DMS79 treated with DMSO at 0.1 percent for 48 hours (cell line): ENCODE measurements at regions not wholly inside any gene's neighbourhood (a gene's known extent, or its start where the extent isn't known, plus 50 kb on each side); places are given as distances from the start of the nearest gene placed in this dataset.

Source experiments
- DNase-seq: peaks from one replicate; lab custom pipeline; 2025; lab: John Stamatoyannopoulos, UW

DNA sequence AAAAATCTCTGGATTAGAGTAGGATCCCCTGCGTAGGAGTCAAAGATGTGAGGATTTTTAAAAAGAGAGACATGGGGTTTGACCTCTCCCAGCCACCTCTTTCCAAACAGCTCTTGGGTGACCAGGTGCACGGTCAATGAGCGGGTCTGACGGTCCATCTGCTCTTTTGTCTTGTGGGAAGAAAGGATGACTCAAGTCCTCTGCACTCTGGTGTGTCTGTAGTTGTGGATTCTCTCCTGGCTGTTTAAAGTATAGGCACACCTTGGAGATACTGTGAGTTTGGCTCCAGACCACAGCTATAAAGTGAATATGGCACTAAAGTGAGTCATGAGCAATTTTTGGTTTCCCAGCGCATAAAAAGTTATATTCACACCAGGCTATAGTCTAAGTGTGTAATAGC, 209.8 kb downstream of the BMP7 start:
- DNase-seq, result no peak

DNA sequence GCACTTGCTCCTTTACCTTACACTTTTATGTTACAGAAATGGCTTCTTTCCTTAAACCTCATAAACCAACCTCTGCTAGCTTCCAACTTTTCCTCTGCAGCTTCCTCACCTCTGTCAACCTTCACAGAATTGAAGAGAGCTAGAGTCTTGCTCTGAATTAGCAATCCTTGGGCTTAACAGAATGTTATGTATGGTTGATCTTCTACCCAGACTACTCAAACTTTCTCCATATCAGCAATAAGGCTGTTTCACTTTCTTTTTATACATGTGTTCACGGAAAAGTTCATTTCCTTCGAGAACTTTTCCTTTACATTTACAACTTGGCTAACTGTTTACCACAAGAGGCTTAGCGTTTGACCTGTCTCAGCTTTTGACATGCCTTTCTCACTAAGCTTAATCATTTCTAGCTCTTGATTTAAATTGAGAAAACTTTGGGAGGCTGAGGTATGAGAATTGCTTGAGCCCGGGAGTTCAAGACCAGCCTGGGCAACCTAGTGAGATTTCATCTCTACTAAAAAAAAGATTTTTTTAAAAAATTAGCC, 207.3 kb downstream of the BMP7 start:
- DNase-seq, result no peak

DNA sequence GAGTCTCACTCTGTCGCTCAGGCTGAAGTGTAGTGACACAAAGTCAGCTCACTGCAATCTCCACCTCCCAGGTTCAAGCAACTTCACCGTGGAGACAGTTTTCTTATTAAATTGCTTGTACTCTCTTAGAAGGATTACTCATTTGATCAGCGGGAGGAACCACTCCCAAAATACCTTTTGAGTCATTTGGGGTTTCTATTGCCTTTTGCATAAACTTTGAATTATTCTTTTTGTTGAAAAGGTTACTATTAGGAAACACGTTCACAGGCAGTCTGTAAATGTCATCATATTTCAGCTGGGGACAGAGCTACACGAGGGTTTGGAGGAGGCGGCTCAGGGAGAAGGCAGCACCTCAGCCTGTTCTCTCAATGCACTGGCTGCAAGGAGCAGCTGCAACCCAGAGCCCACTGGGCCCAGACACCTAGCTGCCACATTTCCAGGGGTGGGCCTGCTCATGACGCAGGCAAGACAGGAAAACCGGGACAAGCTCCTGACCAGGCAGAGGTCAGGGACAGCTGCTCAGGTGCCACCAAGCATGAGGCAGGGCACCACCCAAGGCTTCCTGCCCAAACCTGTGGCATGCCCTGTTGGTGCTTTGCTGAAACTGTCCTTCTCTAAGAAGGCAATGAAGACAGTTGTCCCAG, 205.9 kb downstream of the BMP7 start:
- DNase-seq, result no peak

DNA sequence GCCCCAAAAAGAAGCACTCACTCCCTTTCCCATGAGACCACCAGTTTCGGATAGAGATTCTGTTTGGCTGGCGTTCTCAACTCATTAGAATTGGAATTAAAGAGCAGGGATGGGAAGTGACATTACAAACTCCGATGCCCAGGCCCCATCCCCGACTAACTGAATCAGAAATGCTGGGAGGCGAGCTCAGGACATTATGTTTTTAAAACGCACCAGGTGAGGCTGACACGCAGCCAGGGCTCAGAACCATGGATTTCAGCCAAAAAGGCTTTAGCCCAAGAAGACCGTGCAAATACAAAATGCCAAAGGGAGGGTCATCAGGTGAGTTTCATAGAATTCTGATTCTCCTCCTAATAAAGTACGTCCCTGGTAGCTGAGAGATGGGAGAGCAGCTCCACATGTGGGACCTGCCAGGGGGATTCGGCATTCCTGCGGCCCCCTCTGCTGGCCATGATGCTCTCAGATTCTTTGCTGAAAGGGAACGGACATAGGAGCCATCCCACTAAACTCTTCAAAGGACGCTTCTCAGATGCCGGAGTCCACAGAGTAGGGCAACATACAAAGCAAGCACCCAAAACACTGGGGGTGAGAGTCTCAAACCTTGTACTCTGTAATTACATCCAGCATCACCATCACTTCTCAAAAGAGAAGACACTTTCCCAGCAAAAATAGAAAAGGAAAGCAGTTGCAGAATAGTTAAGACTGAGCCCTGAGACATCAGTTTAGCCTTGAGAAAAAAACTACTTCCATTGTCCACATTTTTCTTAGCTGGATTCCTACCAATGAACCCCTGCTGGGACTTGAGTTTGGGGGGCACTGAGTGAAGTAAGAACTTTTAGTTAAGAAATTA, 205.2 kb downstream of the BMP7 start:
- DNase-seq, result peak; percentile 39

DNA sequence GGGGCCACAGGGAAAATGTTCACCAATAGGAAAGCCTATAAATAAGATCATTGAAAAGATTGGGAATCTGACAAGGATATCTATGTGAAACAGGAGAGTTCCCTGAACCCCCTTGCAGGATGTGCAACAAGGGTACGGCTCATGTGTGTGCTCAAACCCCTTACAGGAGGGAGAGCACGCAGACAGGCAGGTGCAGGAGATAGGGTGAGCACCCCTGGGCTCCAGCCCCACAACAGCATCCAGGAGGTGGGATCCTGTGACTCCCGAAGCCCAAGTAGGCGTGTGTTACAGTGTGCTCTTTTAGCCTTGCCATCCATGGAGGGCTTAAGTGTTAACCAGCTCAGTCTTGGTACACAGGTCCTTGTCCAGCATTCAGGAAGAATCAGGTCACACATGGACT, 204.2 kb downstream of the BMP7 start:
- no peak for DNase-seq

DNA sequence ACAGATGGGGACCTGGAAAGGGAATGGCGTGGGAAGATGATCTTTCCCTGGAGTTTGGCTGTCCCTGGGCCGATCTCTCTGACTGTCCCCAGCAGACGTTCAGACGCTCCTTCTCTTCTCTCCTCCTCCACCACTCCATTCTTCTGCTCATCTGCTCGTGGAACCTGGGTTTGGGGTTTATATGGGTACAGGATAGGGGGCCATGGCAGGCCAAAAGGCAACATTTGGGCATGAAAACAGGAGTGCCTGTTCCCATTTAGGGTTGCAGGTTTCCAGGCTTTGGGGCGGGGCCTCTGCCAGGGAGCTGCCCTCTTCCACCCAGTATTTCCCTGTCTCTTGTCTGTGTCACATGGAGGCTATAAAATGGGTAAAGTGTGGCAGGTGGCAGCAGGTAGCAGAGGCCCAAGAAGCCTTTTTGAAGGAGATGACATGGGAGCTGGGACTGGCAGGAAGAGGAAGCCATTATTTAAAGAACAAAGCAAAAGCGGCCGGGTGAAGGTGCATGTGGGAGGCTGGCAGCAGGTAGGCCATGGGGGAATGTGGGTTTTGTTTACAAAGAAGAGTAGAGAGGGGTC, 203.7 kb downstream of the BMP7 start:
- no peak for DNase-seq

DNA sequence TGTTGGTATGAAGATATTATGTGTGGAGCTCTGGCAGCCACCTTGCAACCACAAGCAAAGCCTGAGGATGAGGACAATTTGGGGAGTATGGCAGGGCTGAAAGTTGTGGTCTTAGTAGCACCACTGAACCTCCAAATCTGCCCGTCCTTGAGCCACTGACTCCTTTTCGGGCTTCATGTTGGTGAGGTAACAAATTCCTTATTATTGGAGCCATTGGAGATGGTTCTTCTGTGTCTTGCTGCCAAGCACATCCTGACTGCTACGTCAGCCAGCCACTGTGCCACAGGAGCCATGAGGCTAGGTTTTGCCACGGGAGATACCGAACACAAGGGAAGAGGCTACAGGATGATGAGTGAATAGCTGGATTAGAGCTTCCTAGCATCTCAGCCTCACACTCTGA, 201.6 kb downstream of the BMP7 start:
- DNase-seq, result no peak

DNA sequence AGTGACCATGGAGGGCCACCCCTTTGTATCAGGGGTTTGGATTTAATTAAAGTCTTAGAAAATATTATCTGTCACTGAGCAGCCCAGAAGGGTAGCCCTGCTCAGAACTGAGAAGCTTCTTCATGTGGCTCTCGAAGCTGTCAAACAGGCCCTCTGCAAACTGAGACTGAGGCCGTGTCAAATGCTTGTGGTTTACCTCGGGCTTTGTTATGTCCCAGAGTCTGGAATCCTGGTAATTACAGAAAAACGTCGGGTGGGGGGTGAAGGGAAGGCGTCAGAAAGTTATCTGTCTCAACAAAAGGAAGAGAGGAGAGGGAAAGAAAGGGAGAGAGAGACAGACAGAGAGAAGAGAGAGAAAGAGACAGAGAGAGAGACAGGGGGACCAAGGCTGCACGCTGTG, 200.8 kb downstream of the BMP7 start:
- no peak for DNase-seq

DNA sequence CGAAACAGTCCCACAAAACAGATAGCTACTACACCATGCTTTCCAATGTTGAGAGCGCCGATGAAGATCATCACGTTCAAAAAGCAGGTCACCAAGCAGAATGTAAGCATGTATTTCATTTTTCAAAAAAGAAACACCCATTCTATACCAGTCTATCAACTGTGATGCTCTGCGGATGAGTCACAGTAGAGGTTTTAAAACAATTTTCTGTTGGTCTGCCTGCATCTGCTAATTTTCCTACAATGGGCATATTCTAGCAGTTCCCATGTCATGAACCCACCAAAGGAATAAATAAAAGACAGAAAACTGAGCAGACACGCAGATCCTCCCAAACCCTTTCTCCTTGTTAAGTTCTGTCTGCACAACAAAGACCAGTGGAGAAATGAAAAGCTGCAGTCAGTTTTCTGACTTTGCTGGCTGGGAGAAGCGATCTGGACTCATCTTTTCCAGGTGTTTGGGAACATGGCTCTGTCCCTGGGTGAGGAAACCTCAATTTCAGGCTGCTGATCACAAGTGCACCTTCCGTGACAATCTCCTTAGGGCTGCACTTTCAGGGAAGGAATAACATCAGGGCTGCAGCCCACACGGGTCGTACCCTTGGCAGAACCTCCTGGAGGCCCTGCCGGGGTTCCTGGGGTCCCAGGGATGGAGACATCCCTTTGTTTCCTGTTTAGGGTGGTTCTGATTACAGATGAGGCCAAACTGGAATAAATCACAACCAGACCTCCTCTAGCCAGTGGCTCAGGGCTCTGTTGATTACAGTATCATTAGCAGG, 200.1 kb downstream of the BMP7 start:
- DNase-seq, result no peak

DNA sequence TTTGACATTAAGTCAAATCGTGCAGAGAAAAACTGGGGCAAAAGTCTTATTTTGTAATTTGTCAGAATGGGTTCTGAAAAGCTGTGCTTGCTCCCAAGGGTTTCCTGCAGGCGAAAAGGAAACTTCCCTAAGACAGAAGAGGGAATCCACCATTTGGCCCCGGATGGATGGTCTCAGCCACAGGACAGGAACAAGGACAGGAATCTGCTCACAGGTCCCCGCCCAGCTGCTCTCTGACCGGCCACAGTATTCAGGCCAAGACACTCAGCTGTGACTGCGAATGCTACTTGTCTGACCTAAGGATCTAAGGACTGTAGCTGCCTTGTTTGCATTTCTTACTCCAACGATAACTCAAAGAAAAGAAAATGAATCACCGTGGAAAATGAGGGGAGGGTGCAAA, 197.0 kb downstream of the BMP7 start:
- no peak for DNase-seq

DNA sequence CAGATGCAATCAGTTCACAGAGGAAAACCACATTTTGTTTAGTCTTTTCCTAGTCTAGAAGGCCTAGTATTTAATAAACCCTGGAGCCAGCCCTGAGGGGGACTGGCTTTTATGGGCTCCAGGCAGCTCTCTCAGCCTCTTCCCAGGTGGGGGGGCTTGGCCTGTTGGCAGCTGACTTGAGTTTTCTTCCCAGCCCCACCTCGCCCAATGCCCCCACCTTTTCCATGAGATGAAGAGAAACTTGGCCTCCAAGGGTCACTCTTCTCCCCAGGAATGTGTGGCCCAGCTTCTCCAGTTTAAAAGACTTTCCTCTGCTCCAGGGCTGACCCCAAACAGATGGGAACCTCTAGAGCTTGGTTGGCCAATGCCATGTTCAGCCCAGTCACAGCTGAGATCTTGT, 196.1 kb downstream of the BMP7 start:
- no peak for DNase-seq

DNA sequence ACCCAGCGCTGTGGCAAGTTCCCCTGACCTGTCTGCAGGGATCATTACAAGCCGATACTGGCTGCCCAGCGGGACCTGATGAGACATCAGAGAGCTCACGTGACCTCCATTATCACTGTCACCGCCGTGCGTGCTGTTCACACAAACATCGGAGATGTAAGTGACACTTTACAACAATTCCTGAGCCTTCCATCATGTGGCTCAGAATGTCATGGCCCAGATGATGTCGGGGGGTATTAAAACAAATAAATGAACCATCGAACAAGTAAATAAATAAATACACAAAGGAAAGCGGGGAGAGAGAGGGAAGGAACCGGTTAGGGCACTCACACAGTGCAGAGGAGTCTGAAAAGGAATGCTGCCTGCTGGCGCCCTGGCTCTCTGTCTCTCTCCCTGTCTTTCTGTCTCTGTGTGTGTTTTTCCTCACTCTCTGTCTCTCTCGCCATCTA, 195.1 kb downstream of the BMP7 start:
- DNase-seq, result peak; percentile 37

DNA sequence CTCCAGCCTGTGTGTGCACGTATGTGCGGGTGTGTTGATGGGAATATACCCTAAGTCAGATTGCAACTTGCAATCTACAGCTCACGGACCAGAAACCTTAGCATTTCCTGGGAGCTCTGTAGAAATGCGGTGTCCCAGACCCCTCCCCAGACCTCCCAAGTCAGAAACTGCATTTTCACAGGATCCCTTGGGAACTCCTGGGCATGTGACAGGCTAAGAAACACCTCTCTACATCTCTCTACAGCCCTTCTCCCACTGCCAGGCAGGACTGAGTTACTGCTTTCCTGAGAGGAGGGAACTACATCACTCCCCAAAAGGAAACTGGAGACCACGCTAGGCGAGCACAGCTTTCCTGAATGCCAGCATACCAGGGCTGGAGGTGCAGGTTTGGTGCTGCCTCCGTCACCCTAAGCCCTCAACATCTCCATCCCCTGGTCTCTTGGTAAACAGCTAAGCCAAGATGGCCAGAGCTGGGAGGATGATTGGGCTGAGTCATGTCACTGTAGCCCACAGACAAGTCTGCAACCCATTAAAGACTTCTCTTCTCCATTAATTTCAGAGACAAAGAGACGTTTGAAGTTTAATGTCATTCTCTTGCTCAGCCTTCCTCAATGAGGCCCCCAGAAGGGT, 194.4 kb downstream of the BMP7 start:
- DNase-seq, result no peak

DNA sequence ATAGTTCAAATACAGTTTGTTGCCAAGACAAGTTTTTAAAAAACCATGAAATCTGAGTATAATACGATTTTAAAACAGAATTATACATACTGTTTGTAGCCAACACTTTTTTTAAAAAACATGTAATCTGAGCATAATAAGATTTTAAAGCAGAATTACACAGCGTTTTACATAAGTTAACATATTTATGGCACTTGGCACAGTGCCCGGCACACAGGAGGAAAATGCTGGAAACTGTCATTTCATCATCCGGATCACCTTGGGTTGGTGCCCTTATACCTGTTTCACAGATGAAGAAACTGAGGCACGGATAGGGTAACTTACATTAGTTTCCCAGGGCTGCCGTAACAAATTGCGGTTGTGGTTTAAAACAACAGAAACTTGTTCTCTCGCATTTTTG, 193.0 kb downstream of the BMP7 start:
- DNase-seq, result no peak

DNA sequence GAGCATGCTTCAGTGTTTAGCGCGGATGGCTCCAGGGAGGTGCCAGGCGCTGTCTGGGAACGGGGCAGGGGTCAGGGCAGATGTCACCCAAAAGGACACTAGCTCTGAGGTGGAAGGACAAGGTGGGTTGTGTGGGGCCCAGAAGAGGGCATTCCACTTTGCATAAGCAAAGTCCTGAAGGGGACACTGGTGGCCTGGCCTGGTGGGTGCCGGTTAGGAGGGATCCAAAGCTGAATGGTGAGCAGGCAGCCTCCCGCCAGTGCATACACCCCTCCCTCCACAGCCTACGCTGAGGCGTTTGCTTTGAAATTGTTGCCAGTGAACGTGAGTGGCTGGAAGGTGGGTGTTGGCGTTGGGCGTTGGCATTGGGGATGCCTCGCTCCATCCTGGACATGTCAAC, 192.1 kb downstream of the BMP7 start:
- no peak for DNase-seq

DNA sequence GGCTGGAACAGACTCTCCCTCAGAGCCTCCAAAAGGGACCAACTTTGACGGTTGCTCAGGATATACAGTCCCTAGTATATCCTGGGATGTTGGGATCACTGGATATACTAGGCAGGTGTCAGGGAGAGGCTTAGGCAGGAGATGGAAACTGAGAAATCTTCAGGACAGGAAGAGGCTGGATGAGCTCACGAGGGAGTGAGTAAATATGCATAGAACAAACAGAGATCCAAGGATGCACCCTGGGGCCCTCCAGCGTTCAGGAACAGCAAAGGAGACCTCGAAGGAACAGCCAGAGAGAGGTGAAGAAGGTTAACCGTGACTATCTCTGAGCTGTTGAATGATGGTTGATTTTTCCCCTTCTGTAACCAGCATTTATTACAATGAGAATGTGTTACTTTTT, 191.3 kb downstream of the BMP7 start:
- DNase-seq, result no peak

DNA sequence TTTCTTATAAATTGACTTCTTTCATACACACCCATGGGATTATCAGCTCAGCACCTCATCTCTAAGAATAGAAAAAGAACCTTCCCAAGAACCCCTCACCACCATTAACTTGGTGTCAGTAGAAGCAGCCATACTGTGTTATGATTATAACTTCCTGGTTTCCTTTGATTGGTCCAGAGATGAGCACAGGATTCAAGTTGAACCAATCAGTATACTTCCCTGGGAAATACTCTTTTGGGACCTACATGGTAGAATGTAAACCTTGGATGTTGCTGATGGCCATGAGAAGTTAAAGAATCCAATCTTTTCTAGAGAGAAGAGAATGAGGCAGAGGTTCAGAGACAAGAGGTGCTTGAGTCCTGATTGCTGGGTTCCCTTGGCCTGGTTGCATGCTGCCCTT, 190.8 kb downstream of the BMP7 start:
- DNase-seq, result no peak

DNA sequence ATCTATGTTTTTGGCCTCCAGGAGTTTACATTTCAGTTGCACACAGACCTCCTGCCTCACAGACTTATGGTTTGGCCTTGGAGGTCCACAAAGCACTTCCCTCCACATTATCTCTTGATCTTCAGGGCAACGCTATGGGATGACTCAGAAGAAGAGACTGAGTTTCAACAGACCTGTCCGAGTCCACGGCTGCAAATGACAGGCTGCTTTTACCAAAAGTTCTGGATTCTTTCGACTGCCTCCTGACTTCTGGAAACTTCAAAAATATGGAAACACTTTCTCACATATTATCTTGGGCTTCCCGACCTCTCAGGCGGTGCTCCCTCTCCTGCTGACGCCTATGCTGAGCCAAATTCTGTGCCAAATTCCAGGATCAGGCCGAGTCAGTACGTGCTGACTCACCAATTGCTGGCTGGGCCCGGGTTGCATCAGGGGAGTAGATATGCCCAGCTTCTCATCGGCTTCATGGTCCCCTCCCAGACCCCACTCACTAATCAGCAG, 190.2 kb downstream of the BMP7 start:
- DNase-seq, result no peak

DNA sequence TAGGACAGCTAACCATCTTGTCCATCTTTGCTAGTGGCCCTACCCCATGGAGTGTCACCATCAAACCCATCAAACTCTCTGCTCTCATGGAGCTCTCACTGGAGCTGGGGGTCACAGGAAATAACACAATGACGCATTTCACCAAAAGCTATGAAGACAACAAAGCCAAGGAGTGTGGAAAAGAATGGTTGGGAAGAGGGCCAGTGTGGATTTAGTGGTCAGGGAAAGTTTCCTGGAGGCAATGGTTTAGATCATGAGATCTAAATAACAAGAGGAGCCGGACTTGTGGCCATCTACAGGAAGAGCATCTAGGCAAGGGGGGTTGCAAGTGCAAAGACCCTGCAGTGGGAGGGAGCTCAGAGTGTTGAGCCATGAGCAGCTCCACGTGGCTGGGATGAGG, 189.5 kb downstream of the BMP7 start:
- DNase-seq, result no peak

DNA sequence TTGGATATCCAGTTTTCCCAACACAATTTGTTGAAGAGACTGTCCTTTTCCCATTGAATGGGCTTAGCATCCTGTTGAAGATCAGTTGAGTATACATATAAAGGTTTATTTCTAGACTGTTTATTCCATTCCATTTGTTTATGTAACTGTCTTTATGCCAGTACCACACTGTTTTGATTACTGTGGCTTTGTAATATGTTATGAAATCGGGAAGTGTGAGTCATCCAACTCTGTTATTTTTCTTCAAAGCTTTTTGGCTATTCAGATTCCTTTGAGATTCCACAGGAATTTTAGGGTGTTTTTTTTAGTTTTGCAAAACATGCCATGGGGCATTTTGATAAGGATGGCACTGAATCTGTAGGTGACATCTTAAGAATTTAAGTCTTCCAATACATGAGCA, 188.3 kb downstream of the BMP7 start:
- no peak for DNase-seq
